Body of pancreas (tissue), 4 donors: ENCODE measurements at regions not wholly inside any gene's neighbourhood (a gene's known extent, or its start where the extent isn't known, plus 50 kb on each side); places are given as distances from the start of the nearest gene placed in this dataset.

Experiments
- ATAC-seq: fragments of 150-250 bp; one replicate; pipeline ENCODE4 v1.9.1; 2016
- DNase-seq, 4 donors: peaks; one replicate each; pipeline ENCODE4 v3.0.0-alpha.2; 2019
- H3K27ac ChIP-seq, 4 donors: fragments of 200-600 bp; sonication (generic); 1 replicate in 3 of 4; 2 replicates in 1 of 4; pipeline versions ENCODE4 v1.5.1 to v1.6.1; 2016 to 2019; ENCODE audit warnings: mild to moderate bottlenecking in 1 of 4, mixed read lengths in 1 of 4, moderate library complexity in 1 of 4
- H3K27me3 ChIP-seq, 2 donors: fragments of 200-600 bp; sonication (generic); one replicate each; pipeline ENCODE4 v1.6.0; 2016; ENCODE audit warnings: mild to moderate bottlenecking in 1 of 2
- H3K36me3 ChIP-seq, 2 donors: fragments of 200-600 bp; sonication (generic); replicated peaks in 1 of 2; 2 replicates each; pipeline ENCODE4 v1.5.1; 2016; ENCODE audit warnings: low read depth in 2 of 2; ENCODE audit not compliant: insufficient read depth in 1 of 2
- H3K4me1 ChIP-seq: fragments of 200-600 bp; sonication (generic); one replicate; pipeline ENCODE4 v1.6.0; 2016
- H3K4me3 ChIP-seq, 2 donors: fragments of 200-600 bp; sonication (generic); 1 replicate in 1 of 2; 2 replicates in 1 of 2; pipeline ENCODE4 v1.5.1; 2016 to 2019
- H3K9me3 ChIP-seq, 3 donors: fragments of 200-600 bp; sonication (generic); 1 replicate in 2 of 3; 2 replicates in 1 of 3; pipeline ENCODE4 v1.5.1; 2016
- CTCF ChIP-seq, 7 experiments: fragments of 450-650 bp in 4 of 7; fragments of 200-600 bp in 3 of 7; sonication (generic) in 3 of 7; IDR thresholded peaks; one replicate each; pipeline ENCODE4 v1.5.1; 2016 to 2019; ENCODE audit warnings: antibody characterized with exemption in 7 of 7
- POLR2A ChIP-seq, 3 donors: fragments of 450-650 bp; IDR thresholded peaks; one replicate each; pipeline ENCODE4 v1.6.1; 2016; ENCODE audit warnings: antibody characterized with exemption in 3 of 3, mild to moderate bottlenecking in 2 of 3
- WGBS, 2 donors: methylation state at CpG; one replicate each; pipeline ENCODE4 v1.1.5; 2017; 5-methylcytosine and 5-hydroxymethylcytosine counted together
- intact Hi-C: fragments of 100-400 bp; cut with DNase I; formaldehyde crosslinking; loops from one replicate; pipeline ENCODE4 v1.15.1; 2023

GRCh38 chr1:29807689-29808088 lies 571.4 kb downstream of the PTPRU start:
- Histone ChIP-seq H3K27me3 (no peaks in the 10 kb centered on the region), H3K9me3 (no peaks in the 10 kb centered on the region), H3K36me3 (no peaks in the 10 kb centered on the region), H3K27ac (no peak overlapping the region), H3K4me3 (no peak overlapping the region), H3K4me1 (no peaks in the 10 kb centered on the region)
- DNase-seq (no peak), ATAC-seq (no peak)
- 80 to 87% methylated on average over 4 to 5 of the region's 5 CpGs for WGBS, 2 donors
- no peak for TF ChIP-seq CTCF (IDR thresholded peaks at IDR 0.05)
- TF ChIP-seq POLR2A (IDR thresholded peaks at IDR 0.05) = no peak
- intact Hi-C loops = no loop called here

- TF ChIP-seq POLR2A (IDR thresholded peaks at IDR 0.05) = no peak
- no peak for TF ChIP-seq CTCF (IDR thresholded peaks at IDR 0.05)
- Histone ChIP-seq H3K27me3 (no peaks in the 10 kb centered on the region), H3K4me3 (no peak overlapping the region), H3K9me3 (no peaks in the 10 kb centered on the region), H3K4me1 (no peaks in the 10 kb centered on the region), H3K36me3 (no peaks in the 10 kb centered on the region), H3K27ac (no peak overlapping the region)
- intact Hi-C loops = no loop called here
- DNase-seq (no peak), ATAC-seq (no peak)
- WGBS, 2 donors = 58 to 63% methylated on average over 4 of the region's 4 CpGs
Measured at GRCh38 chr1:29806646-29807319, 570.5 kb downstream of the PTPRU start.

GRCh38 chr1:29805896-29806160 lies 569.5 kb downstream of the PTPRU start:
- no peak for DNase-seq
- intact Hi-C loops = no loop called here
- no peaks in the 10 kb centered on the region for H3K9me3 ChIP-seq
- no peak overlapping the region for H3K27ac ChIP-seq
- H3K4me3 ChIP-seq = no peak overlapping the region
- ATAC-seq = no peak
- H3K36me3 ChIP-seq = no peaks in the 10 kb centered on the region
- TF ChIP-seq POLR2A (IDR thresholded peaks at IDR 0.05) (no peak), CTCF (IDR thresholded peaks at IDR 0.05) (no peak)
- WGBS, 2 donors = 81 to 84% methylated on average over 4 of the region's 4 CpGs
- H3K4me1 ChIP-seq = no peaks in the 10 kb centered on the region
- H3K27me3 ChIP-seq = no peaks in the 10 kb centered on the region

GRCh38 chr1:29805122-29805895 lies 569.0 kb downstream of the PTPRU start:
- DNase-seq = no peak
- no peaks in the 10 kb centered on the region for H3K4me1 ChIP-seq
- TF ChIP-seq POLR2A (IDR thresholded peaks at IDR 0.05) = no peak
- TF ChIP-seq CTCF (IDR thresholded peaks at IDR 0.05) = no peak
- H3K36me3 ChIP-seq = no peaks in the 10 kb centered on the region
- intact Hi-C loops = no loop called here
- H3K27ac ChIP-seq = no peak overlapping the region
- no peaks in the 10 kb centered on the region for H3K27me3 ChIP-seq
- WGBS, 2 donors = 61 to 62% methylated on average over 3 to 9 of the region's 11 CpGs
- no peak for ATAC-seq
- H3K4me3 ChIP-seq = no peak overlapping the region
- H3K9me3 ChIP-seq = no peaks in the 10 kb centered on the region
